Small intestine (tissue), 7 donors: ENCODE measurements at regions not wholly inside any gene's neighbourhood (a gene's known extent, or its start where the extent isn't known, plus 50 kb on each side); places are given as distances from the start of the nearest gene placed in this dataset.
A peak's percentile ranks its signal among the peaks of the same experiment; 100 is the strongest.

Experiments
- DNase-seq, 2 donors: peaks; one replicate each; pipeline versions ENCODE4 v3.0.0 to v3.0.0-alpha.2; 2013
- FAIRE-seq: peaks from 2 replicates; lab custom pipeline; 2012; peaks lifted over from hg19 to GRCh38; lab: Jason Lieb, UNC
- H3K27ac ChIP-seq, 3 donors: one replicate each; pipeline ENCODE4 v1.5.1; 2013; ENCODE audit warnings: low read length in 2 of 3, mild to moderate bottlenecking in 2 of 3, control low read depth in 1 of 3, inconsistent platforms in 1 of 3, low read depth in 1 of 3, moderate library complexity in 1 of 3
- H3K27me3 ChIP-seq, 3 donors: one replicate each; pipeline ENCODE4 v1.6.1; 2013; ENCODE audit warnings: low read length in 3 of 3, inconsistent platforms in 1 of 3; ENCODE audit not compliant: control insufficient read depth in 3 of 3, insufficient read depth in 3 of 3
- H3K36me3 ChIP-seq, 3 donors: one replicate each; pipeline ENCODE4 v1.6.1; 2013; ENCODE audit warnings: low read length in 3 of 3, inconsistent platforms in 1 of 3, low read depth in 1 of 3, mild to moderate bottlenecking in 1 of 3, moderate library complexity in 1 of 3; ENCODE audit not compliant: control insufficient read depth in 3 of 3, insufficient read depth in 2 of 3
- H3K4me1 ChIP-seq, 3 donors: one replicate each; pipeline ENCODE4 v1.6.1; 2013; ENCODE audit warnings: low read length in 2 of 3, inconsistent platforms in 1 of 3, low read depth in 1 of 3, mild to moderate bottlenecking in 1 of 3, moderate library complexity in 1 of 3; ENCODE audit not compliant: control insufficient read depth in 3 of 3, insufficient read depth in 2 of 3
- H3K4me3 ChIP-seq, 3 donors: one replicate each; pipeline ENCODE4 v1.5.1; 2013; ENCODE audit warnings: low read length in 3 of 3, control low read depth in 1 of 3, inconsistent platforms in 1 of 3, low read depth in 1 of 3, mild to moderate bottlenecking in 1 of 3, moderate library complexity in 1 of 3
- H3K9me3 ChIP-seq, 2 donors: one replicate each; pipeline ENCODE4 v1.6.1; 2013; ENCODE audit warnings: low read depth in 1 of 2, low read length in 1 of 2; ENCODE audit not compliant: control insufficient read depth in 2 of 2, insufficient read depth in 1 of 2
- WGBS, 3 donors: extraction: QIAGEN DNeasy Blood & Tissue Kit; methylation state at CpG; one replicate each; pipeline ENCODE4 v1.1.7; 2013; 5-methylcytosine and 5-hydroxymethylcytosine counted together
- donor health status: healthy with polysubstance abuse.
- donor health status: control.
- donor health status: control.
- donor health status: Bipolar disorder and iron deficiency.
- donor health status: healthy.

GRCh38 chr18:65039578-65039977 lies 711.2 kb upstream of the CDH7 start:
- Histone ChIP-seq H3K36me3 (no peaks in the 10 kb centered on the region), H3K27ac (no peak overlapping the region), H3K4me3 (no peak overlapping the region), H3K27me3 (no peaks in the 10 kb centered on the region), H3K9me3 (no peaks in the 10 kb centered on the region), H3K4me1 (no peaks in the 10 kb centered on the region)
- DNase-seq (no peak), FAIRE-seq (no peak)
- 73 to 79% (median 74%) methylated on average over 4 of the region's 4 CpGs for WGBS, 3 donors

DNA sequence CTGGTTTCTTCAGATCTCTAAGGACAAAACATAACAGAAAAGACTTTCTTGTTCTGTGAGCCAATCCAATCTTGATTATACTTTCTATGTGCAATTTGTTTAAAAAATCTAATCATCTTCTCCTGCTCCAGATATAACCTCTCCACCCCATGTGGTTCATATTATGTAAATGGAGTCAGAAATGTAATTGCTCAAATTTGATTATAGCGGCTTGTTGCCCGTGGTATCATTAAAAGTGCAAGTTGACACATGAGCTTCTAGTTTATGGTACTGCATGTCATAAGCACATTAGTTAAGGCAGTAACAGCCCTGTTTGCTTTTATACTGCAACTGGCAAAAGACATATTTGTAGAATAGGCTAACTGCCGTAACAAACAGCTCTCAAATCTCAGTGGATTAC lies 715.1 kb upstream of the CDH7 start:
- Histone ChIP-seq H3K27me3 (no peaks in the 10 kb centered on the region), H3K4me3 (no peak overlapping the region), H3K27ac (no peak overlapping the region), H3K36me3 (no peaks in the 10 kb centered on the region), H3K9me3 (no peaks in the 10 kb centered on the region), H3K4me1 (no peaks in the 10 kb centered on the region)
- 44 to 63% (median 56%) methylated on average over 3 of the region's 3 CpGs for WGBS, 3 donors
- DNase-seq: no peak
- FAIRE-seq: no peak

DNA sequence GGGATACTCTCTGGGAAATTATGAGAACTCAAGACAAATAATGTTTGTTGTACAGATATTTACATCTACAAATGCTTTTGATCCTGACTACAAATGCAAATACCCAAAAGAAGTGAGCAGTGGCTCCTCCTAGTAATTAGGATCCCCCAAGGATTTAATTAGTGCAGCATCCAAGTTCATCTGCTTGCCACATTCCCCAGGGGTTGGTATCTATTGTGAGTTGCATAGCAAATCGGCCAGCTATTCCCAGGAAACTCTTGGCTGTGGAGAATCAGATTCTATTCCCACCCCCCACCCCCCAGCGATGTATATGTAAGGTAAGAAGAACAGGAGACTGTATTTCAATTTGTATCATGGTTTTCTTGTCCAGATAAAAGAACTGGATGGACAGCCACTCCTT lies 725.1 kb upstream of the CDH7 start:
- FAIRE-seq: no peak
- Histone ChIP-seq H3K27me3 (no peaks in the 10 kb centered on the region), H3K27ac (no peak overlapping the region), H3K4me3 (no peak overlapping the region), H3K4me1 (no peaks in the 10 kb centered on the region), H3K9me3 (peaks cover 0 to 2% of the 10 kb centered on the region in 2 donors), H3K36me3 (no peaks in the 10 kb centered on the region)
- no peak for DNase-seq
- WGBS, 3 donors: 50 to 57% (median 54%) methylated on average over 2 of the region's 2 CpGs

GRCh38 chr18:65021021-65021420 lies 729.8 kb upstream of the CDH7 start:
- Histone ChIP-seq H3K4me3 (no peak overlapping the region), H3K27ac (no peak overlapping the region), H3K27me3 (no peaks in the 10 kb centered on the region), H3K36me3 (no peaks in the 10 kb centered on the region), H3K4me1 (no peaks in the 10 kb centered on the region), H3K9me3 (peaks cover 0 to 2% of the 10 kb centered on the region in 2 donors)
- no peak for FAIRE-seq
- no peak for DNase-seq
- WGBS, 3 donors: 51 to 60% (median 60%) methylated on average over 2 of the region's 2 CpGs

- Histone ChIP-seq H3K4me3 (no peak overlapping the region), H3K27ac (no peak overlapping the region), H3K4me1 (no peaks in the 10 kb centered on the region), H3K27me3 (no peaks in the 10 kb centered on the region), H3K36me3 (no peaks in the 10 kb centered on the region), H3K9me3 (no peaks in the 10 kb centered on the region)
- no peak for DNase-seq
- no peak for FAIRE-seq
- 45 to 89% (median 76%) methylated on average over 1 of the region's 1 CpG for WGBS, 3 donors
Observed at GRCh38 chr18:65018184-65018583, 732.6 kb upstream of the CDH7 start.

GRCh38 chr18:65017372-65017760 lies 733.4 kb upstream of the CDH7 start:
- Histone ChIP-seq H3K4me3 (no peak overlapping the region), H3K27ac (no peak overlapping the region), H3K27me3 (no peaks in the 10 kb centered on the region), H3K9me3 (no peaks in the 10 kb centered on the region), H3K36me3 (no peaks in the 10 kb centered on the region), H3K4me1 (no peaks in the 10 kb centered on the region)
- WGBS, 3 donors: 82 to 86% (median 83%) methylated on average over 10 of the region's 10 CpGs
- FAIRE-seq (no peak), DNase-seq (no peak)

DNA sequence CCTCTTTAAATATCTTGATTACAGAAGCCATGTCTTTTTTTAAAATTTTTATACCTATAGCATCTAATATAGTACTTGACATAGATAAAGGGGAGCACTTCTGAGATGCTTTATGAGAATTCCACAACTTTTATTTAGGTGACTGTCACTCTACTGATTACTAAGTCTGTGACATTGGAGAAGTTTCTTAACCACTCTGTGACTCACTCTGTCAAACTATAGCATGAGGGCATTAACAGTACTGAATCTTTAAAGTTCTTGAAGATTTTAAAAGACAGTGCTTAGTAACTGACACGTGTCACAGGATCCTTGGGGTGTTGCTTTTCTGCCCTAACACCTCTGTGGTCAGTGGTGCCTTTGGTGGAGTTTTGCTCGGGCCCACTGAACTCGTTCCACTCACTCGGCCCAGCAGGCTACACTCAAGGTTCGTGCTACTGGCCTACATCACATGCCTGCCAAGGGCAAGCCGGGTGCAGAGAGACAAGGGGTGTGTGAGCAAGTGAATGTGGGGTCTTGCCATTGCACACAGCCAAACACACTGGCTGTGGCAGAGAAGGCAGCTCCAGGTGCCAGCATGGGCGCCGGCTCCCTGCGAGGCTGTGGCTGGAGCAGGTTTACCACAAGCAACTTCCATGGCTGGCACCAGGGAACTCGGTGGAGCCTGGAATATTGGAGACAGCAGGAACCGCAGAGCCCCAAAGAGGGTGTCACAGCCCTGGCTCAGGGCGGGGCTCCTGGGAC lies 734.0 kb upstream of the CDH7 start:
- Histone ChIP-seq H3K27me3 (no peaks in the 10 kb centered on the region), H3K9me3 (no peaks in the 10 kb centered on the region), H3K4me3 (no peak overlapping the region), H3K4me1 (no peaks in the 10 kb centered on the region), H3K36me3 (no peaks in the 10 kb centered on the region), H3K27ac (no peak overlapping the region)
- WGBS, 3 donors: 81 to 89% (median 82%) methylated on average over 12 of the region's 12 CpGs
- FAIRE-seq (no peak), DNase-seq (no peak)

- FAIRE-seq: no peak
- WGBS, 3 donors: 6 to 46% (median 30%) methylated on average over 1 of the region's 1 CpG
- Histone ChIP-seq H3K9me3 (no peaks in the 10 kb centered on the region), H3K4me3 (no peak overlapping the region), H3K36me3 (no peaks in the 10 kb centered on the region), H3K27me3 (no peaks in the 10 kb centered on the region), H3K4me1 (no peaks in the 10 kb centered on the region), H3K27ac (no peak overlapping the region)
- DNase-seq: peak in 1 of 2 donors; percentile 15
Observed at GRCh38 chr18:64994370-64994769, 756.4 kb upstream of the CDH7 start.

DNA sequence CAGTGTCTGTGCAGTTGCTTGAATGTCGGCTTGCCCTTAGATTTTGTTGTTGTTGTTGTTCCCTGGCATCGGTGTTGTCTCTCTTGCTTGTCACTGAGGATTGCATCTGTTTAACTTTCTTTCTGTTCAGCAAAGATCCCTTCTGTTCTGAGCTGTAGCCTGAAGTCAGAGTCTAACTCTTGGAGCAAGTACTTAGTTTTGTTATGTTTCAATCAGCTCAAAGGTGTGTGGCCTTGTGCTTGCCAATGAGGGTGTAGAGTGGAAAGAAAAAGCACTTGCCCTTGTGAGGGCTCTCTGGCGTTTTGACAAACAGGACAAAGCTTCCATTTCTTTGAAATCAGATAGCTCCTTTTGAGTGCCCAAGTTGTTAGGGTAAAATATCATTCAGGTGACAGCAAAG lies 757.1 kb upstream of the CDH7 start:
- Histone ChIP-seq H3K9me3 (no peaks in the 10 kb centered on the region), H3K27me3 (no peaks in the 10 kb centered on the region), H3K4me3 (no peak overlapping the region), H3K27ac (no peak overlapping the region), H3K4me1 (no peaks in the 10 kb centered on the region), H3K36me3 (no peaks in the 10 kb centered on the region)
- DNase-seq (peak; percentile 8 to 40), FAIRE-seq (no peak)
- 16 to 63% (median 39%) methylated on average over 3 of the region's 3 CpGs for WGBS, 3 donors
